GM10266 (cell line): ENCODE measurements at regions not wholly inside any gene's neighbourhood (a gene's known extent, or its start where the extent isn't known, plus 50 kb on each side); places are given as distances from the start of the nearest gene placed in this dataset.

Experiments
- DNase-seq: peaks from one replicate; pipeline ENCODE4 v3.0.0; 2012; ENCODE audit errors: extremely low spot score
- TF ChIP-seq, protein P1 (sequence below): IDR thresholded peaks from 2 replicates; pipeline ENCODE4 v1.5.1; 2012; ENCODE audit warnings: mild to moderate bottlenecking, low read depth; ENCODE audit not compliant: control insufficient read depth, insufficient read depth; ENCODE audit errors: missing control alignments

DNA sequence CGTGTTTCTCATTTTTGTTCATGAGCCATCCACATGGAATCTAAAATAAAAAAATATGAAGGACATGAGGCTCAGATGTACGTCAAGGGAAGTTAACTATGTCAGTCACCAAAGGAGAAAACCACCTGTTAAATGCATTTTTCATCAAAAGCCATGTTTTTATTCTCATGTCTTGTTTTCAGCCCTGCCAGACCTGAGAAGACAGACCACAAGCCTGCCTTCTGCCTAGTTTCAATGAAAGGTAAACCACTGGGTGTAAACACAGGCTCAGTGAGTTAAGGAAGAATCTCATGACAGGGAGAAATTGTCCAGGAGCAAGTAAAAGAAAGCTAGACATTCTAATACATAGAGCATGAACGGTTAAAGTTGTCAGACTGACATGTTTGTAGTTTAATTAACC lies 52.3 kb upstream of the TNIP3 start:
- DNase-seq = no peak
- TF ChIP-seq, protein P1, sequence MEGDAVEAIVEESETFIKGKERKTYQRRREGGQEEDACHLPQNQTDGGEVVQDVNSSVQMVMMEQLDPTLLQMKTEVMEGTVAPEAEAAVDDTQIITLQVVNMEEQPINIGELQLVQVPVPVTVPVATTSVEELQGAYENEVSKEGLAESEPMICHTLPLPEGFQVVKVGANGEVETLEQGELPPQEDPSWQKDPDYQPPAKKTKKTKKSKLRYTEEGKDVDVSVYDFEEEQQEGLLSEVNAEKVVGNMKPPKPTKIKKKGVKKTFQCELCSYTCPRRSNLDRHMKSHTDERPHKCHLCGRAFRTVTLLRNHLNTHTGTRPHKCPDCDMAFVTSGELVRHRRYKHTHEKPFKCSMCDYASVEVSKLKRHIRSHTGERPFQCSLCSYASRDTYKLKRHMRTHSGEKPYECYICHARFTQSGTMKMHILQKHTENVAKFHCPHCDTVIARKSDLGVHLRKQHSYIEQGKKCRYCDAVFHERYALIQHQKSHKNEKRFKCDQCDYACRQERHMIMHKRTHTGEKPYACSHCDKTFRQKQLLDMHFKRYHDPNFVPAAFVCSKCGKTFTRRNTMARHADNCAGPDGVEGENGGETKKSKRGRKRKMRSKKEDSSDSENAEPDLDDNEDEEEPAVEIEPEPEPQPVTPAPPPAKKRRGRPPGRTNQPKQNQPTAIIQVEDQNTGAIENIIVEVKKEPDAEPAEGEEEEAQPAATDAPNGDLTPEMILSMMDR = no peak

GRCh38 chr4:121213940-121214339 lies 49.8 kb upstream of the TNIP3 start:
- DNase-seq = no peak
- TF ChIP-seq, protein P1 = no peak
